GM13977 (cell line): ENCODE measurements at regions not wholly inside any gene's neighbourhood (a gene's known extent, or its start where the extent isn't known, plus 50 kb on each side); places are given as distances from the start of the nearest gene placed in this dataset.

Source experiments
- DNase-seq: peaks from one replicate; pipeline ENCODE4 v3.0.0; 2012; ENCODE audit warnings: low spot score
- CTCF ChIP-seq: IDR thresholded peaks from 2 replicates; pipeline ENCODE4 v1.5.1; 2012; ENCODE audit warnings: mild to moderate bottlenecking, control low read depth; ENCODE audit not compliant: insufficient read depth; ENCODE audit errors: extremely low read depth, missing control alignments
- in situ Hi-C: fragments of 300-500 bp; cut with MboI; formaldehyde crosslinking; loops from one replicate; pipeline ENCODE4 v1.12.0; 2022; ENCODE audit warnings: low sequenced_read_pairs, low pct_unique_long_range_greater_than_20kb, mixed read lengths, inconsistent platforms; ENCODE audit not compliant: unreplicated experiment

GRCh38 chr1:5745800-5746610 is 246.2 kb downstream of the NPHP4 start:
- in situ Hi-C loops: loop anchor here (25.0 kb wide), 1 partner anchor 1834 kb away; the partner anchor contains the start of gene C1orf174
- DNase-seq: peak; percentile 88
- TF ChIP-seq CTCF: peak; percentile 99

- no peak for TF ChIP-seq CTCF
- no peak for DNase-seq
- in situ Hi-C loops: loop anchor here (25.0 kb wide), 1 partner anchor 1833 kb away; the partner anchor contains the start of gene C1orf174
These were observed 247.1 kb downstream of the NPHP4 start for GRCh38 chr1:5744911-5745799.

GRCh38 chr1:5744341-5744740 is 247.9 kb downstream of the NPHP4 start:
- in situ Hi-C loops: loop anchor here (25.0 kb wide), 1 partner anchor 1832 kb away; the partner anchor contains the start of gene C1orf174
- TF ChIP-seq CTCF: no peak
- no peak for DNase-seq

- no peak for TF ChIP-seq CTCF
- DNase-seq: no peak
- in situ Hi-C loops: loop anchor here (25.0 kb wide), 1 partner anchor 1831 kb away; the partner anchor contains the start of gene C1orf174
These were observed 248.7 kb downstream of the NPHP4 start for GRCh38 chr1:5743435-5744095.

GRCh38 chr1:5742801-5743200 is 249.4 kb downstream of the NPHP4 start:
- no peak for TF ChIP-seq CTCF
- DNase-seq: no peak
- in situ Hi-C loops: loop anchor here (25.0 kb wide), 1 partner anchor 1830 kb away; the partner anchor contains the start of gene C1orf174

GRCh38 chr1:5742032-5742431 is 250.2 kb downstream of the NPHP4 start:
- no peak for TF ChIP-seq CTCF
- no peak for DNase-seq
- in situ Hi-C loops: loop anchor here (25.0 kb wide), 1 partner anchor 1830 kb away; the partner anchor contains the start of gene C1orf174
